Activated CD4-positive, alpha-beta T cell treated with anti-CD3 and anti-CD28 coated beads, Interleukin-2, amount 50 U/mL, for 48 hours (primary cell): ENCODE measurements at regions not wholly inside any gene's neighbourhood (a gene's known extent, or its start where the extent isn't known, plus 50 kb on each side); places are given as distances from the start of the nearest gene placed in this dataset.
"Not testable (repeated sequence)": the region's sequence is repeated elsewhere in the genome, so short reads cannot be mapped to it uniquely, and the experiment has no call there.

Experiments
- DNase-seq, 2 experiments: peaks; one replicate each; pipeline ENCODE4 v3.0.0-alpha.2; 2020

DNA sequence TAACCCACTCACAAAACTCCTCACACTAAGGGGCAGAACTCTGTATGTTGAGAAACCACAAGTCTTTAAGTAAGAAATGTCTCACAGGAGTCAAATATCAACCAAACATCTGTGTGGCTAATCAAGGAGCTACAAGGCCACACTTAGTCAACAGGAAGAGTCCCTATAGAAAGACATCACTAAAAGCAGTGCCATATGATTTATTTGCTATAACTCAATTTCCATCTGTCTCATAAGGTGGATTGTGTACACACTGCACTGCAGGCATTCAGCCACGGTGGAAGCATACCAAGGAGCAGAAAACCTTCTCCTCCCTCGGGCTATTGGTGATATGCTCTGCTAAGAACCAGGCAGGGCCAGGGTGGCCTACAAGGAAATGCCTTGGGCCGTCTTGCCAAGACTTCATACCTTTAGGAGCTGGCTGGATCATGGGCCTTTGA, 197.6 kb upstream of the CFAP20DC start:
- no peak for DNase-seq

- DNase-seq = no peak
These were observed 197.0 kb upstream of the CFAP20DC start for GRCh38 chr3:59246719-59247401.

GRCh38 chr3:59245859-59246501, 196.2 kb upstream of the CFAP20DC start:
- DNase-seq = no peak

GRCh38 chr3:59245300-59245858, 195.6 kb upstream of the CFAP20DC start:
- no peak for DNase-seq

GRCh38 chr3:59244343-59244742, 194.5 kb upstream of the CFAP20DC start:
- no peak for DNase-seq

DNA sequence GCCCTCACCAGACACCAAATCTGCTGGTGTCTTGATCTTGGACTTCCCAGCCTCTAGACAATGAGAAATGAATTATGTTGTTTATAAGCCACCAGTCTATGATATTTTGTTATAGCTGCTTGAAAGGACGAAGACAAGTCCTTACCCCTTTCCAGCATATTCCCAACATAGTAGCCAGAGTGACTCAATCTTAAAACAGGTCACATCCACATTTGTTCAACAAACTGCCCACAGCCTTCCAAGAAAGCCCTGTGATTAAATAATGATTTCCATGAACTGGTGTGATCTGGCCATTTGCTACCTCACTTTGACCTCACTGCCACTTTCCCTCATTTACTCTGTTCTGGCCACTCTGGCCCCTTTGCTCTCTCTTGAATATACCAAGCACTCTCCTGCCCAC, 193.7 kb upstream of the CFAP20DC start:
- DNase-seq = no peak

DNA sequence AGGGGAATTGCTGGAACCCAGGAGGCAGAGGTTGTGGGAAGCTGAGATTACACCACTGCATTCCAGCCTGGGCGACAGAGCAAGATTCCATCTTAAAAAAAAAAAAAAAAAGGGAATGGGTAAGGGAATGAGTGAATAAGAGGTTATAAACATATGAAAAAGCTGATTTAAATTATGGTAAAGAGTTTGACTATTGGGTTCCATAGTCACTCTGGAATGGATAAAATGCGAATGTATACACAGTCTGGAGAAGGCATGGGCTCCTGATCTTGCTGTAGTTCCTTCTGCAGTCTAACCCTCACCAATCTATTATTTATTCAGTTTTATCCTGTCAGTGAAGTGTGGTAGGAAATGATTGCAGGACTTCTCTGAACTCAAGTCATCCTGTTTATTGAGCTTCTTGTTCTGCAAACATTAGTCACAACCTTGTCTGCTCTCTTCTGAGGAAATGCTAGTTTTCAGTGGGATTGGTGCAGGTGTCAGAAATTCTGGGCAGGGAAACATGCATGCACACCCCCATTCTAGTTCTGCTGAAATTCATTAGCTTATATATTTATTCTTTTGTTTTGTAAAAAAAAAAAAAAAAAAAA, 190.9 kb upstream of the CFAP20DC start:
- no peak for DNase-seq

GRCh38 chr3:59237121-59237520, 187.3 kb upstream of the CFAP20DC start:
- no peak for DNase-seq

DNA sequence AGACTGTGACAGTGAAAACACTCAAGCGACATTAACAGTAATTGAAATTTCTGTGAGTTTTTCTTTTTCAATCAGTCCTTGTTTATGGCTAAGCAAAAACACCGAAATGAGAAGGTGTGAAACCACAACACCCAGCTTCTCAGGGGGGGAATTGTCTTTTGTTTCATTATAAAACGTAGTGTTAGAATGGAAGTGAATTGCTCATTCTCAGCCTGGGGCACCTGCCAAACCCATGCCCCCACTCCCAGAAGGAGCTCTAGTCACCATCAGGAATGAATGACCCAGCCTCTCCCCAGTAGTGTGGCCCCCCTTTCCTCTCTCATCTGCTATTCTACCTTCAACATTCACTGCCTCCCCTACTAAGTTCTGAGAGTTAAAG, 185.8 kb upstream of the CFAP20DC start:
- DNase-seq = peak; percentile 15 to 28

DNA sequence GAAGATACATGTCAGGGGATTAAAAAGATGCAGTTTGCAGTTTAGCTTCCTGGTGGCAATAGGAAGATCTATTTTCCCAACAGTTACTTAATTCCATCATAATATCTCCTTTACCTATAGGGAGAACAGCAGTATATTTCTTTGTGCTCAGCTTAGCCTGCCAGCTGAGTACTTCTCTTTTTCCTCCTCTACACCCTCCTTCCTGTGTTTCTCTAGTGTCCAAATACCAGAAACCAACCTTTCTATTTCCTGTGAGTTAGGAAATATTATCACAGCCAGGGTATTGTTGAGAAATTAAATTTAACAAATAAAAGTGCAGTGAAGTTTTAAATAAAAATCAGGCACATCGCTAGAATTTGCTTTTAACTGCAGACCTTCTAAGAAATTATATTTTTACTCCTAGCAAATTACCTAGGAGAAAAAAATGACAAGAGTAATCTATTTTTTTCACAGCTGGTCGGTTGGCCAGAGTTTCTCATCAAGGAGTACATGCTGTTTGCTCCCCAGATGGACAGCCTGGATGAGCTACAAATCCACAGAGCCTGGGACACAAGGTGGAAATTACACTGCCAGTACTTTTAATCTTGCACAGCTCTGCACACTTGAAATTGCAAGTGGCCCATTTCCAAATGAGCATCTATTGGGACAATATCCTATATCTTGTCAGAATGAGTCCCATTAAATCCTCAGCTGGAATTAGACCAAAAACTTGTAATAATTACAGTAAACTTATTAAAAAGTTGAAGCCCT, 185.2 kb upstream of the CFAP20DC start:
- no peak for DNase-seq

DNA sequence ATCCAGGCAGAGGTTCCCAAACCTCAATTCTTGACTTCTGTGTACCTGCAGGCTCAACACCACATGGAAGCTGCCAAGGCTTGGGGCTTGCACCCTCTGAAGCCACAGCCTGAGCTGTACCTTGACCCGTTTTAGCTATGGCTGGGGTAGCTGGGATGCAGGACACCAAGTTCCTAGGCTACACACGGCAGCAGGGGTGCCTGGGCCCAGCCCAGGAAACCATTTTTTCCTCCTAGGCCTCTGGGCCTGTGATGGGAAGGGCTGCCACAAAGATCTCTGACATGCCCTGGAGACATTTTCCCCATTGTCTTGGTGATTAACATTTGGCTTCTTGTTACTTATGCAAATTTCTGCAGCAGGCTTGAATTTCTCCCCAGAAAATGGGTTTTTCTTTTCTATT, 180.6 kb upstream of the CFAP20DC start:
- not testable (repeated sequence) for DNase-seq

GRCh38 chr3:59213860-59214259, 164.0 kb upstream of the CFAP20DC start:
- no peak for DNase-seq

GRCh38 chr3:59212128-59212779, 162.4 kb upstream of the CFAP20DC start:
- no peak for DNase-seq

GRCh38 chr3:59210260-59210659, 160.4 kb upstream of the CFAP20DC start:
- no peak for DNase-seq

GRCh38 chr3:59192473-59192872, 142.6 kb upstream of the CFAP20DC start:
- no peak for DNase-seq

GRCh38 chr3:59191651-59192050, 141.8 kb upstream of the CFAP20DC start:
- no peak for DNase-seq

GRCh38 chr3:59189939-59190338, 140.1 kb upstream of the CFAP20DC start:
- DNase-seq = no peak

GRCh38 chr3:59189526-59189925, 139.7 kb upstream of the CFAP20DC start:
- no peak for DNase-seq

- no peak for DNase-seq
These were observed 136.9 kb upstream of the CFAP20DC start for GRCh38 chr3:59186725-59187124.

GRCh38 chr3:59185591-59186369, 136.0 kb upstream of the CFAP20DC start:
- no peak for DNase-seq

DNA sequence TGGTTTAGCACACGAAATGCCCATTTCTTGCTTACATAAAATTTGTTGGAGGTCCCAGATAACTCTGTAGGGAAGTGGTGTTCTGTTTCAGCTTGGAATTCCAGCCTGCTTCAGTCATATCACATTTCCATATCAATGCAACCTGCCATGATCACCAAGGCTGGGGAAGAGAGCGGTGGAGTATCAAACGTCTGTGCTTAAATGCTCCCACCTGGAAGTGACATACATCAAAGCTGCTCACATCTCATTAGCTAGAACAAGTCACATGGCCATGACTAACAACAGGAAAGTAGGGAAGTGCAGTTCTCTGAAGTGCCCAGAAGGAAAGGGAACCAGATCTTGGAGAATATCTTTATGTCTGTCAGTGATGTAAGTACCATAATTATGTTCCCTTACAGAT, 130.2 kb upstream of the CFAP20DC start:
- no peak for DNase-seq

DNA sequence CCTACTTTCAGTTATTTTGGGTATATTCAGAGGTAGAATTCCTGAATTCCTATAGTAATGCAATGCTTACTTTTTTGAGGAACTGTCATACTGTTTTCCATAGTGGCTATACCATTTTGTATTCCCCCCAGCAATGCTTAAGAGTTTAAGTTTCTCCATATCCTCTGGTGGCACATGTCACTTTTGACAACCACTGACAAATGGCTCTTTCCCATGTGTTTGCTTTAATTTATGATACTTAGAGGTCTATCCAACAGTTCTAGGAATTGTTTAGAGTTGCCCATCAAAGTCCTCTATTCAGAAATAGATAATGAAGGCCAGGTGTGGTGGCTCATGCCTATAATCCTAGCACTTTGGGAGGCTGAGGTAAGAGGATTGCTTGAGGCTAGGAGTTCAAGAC, 128.9 kb upstream of the CFAP20DC start:
- no peak for DNase-seq
